Nephron (organoid): ENCODE measurements at regions not wholly inside any gene's neighbourhood (a gene's known extent, or its start where the extent isn't known, plus 50 kb on each side); places are given as distances from the start of the nearest gene placed in this dataset.

Experiments
- H3K27ac Mint-ChIP-seq, 3 experiments: 2 replicates each; pipeline ENCODE4 v1.8.0; 2020; ENCODE audit warnings: mixed read lengths in 3 of 3, mild to moderate bottlenecking in 2 of 3, moderate library complexity in 1 of 3
- H3K27me3 Mint-ChIP-seq: 2 replicates; pipeline ENCODE4 v1.8.0; 2021; ENCODE audit warnings: low read depth, mild to moderate bottlenecking, moderate library complexity, mixed read lengths
- H3K36me3 Mint-ChIP-seq: 2 replicates; pipeline ENCODE4 v1.8.0; 2020; ENCODE audit warnings: low read depth, mixed read lengths
- H3K4me1 Mint-ChIP-seq: 2 replicates; pipeline ENCODE4 v1.8.0; 2020; ENCODE audit warnings: mixed read lengths
- H3K4me3 Mint-ChIP-seq, 3 experiments: 2 replicates each; pipeline ENCODE4 v1.8.0; 2020; ENCODE audit warnings: mild to moderate bottlenecking in 3 of 3, mixed read lengths in 3 of 3, moderate library complexity in 2 of 3
- H3K9me3 Mint-ChIP-seq: 2 replicates; pipeline ENCODE4 v1.8.0; 2020; ENCODE audit warnings: mixed read lengths
- TF ChIP-seq, protein P1 (sequence below), 3 experiments: fragments of 200-600 bp; sonication (generic); IDR thresholded peaks; one replicate each; pipeline ENCODE4 v1.5.0; 2021; ENCODE audit warnings: antibody characterized with exemption in 3 of 3; ENCODE audit not compliant: unreplicated experiment in 3 of 3

- Mint-ChIP-seq H3K27me3 (peaks cover 23% of the 10 kb centered on the region), H3K36me3 (no peaks in the 10 kb centered on the region), H3K4me3 (no peak overlapping the region), H3K9me3 (no peaks in the 10 kb centered on the region), H3K4me1 (no peaks in the 10 kb centered on the region), H3K27ac (no peak overlapping the region)
- TF ChIP-seq, protein P1, sequence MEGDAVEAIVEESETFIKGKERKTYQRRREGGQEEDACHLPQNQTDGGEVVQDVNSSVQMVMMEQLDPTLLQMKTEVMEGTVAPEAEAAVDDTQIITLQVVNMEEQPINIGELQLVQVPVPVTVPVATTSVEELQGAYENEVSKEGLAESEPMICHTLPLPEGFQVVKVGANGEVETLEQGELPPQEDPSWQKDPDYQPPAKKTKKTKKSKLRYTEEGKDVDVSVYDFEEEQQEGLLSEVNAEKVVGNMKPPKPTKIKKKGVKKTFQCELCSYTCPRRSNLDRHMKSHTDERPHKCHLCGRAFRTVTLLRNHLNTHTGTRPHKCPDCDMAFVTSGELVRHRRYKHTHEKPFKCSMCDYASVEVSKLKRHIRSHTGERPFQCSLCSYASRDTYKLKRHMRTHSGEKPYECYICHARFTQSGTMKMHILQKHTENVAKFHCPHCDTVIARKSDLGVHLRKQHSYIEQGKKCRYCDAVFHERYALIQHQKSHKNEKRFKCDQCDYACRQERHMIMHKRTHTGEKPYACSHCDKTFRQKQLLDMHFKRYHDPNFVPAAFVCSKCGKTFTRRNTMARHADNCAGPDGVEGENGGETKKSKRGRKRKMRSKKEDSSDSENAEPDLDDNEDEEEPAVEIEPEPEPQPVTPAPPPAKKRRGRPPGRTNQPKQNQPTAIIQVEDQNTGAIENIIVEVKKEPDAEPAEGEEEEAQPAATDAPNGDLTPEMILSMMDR (IDR thresholded peaks at IDR 0.05; ENCODE audit: unreplicated experiment in 3 of 3): no peak
Observed at GRCh38 chr10:8874972-8875371, 820.5 kb downstream of the GATA3 start.

DNA sequence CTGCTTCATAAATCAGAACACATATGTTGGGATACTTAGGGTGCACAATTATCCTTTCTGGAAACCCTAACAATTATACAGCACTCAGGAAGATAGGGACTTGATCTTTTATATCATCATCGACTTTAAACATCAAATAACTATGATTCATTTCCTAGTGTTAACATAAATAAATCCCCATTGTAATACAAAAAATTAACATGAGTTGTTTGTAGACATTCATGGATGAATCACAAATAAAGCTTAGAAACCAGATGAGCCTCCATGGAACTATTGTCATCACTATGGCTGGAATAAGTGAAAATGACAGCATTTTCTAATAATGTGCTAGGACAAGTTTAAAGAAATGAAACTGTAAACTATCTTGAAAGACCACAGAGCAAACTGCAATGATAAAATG lies 821.7 kb downstream of the GATA3 start:
- no peaks in the 10 kb centered on the region for H3K36me3 Mint-ChIP-seq
- H3K4me1 Mint-ChIP-seq: no peaks in the 10 kb centered on the region
- no peaks in the 10 kb centered on the region for H3K9me3 Mint-ChIP-seq
- TF ChIP-seq, protein P1 (IDR thresholded peaks at IDR 0.05; ENCODE audit: unreplicated experiment in 3 of 3): no peak
- H3K4me3 Mint-ChIP-seq: no peak overlapping the region
- no peak overlapping the region for H3K27ac Mint-ChIP-seq
- peaks cover 23% of the 10 kb centered on the region for H3K27me3 Mint-ChIP-seq

- Mint-ChIP-seq H3K4me3 (no peak overlapping the region), H3K27me3 (no peaks in the 10 kb centered on the region), H3K27ac (no peak overlapping the region), H3K4me1 (no peaks in the 10 kb centered on the region), H3K36me3 (no peaks in the 10 kb centered on the region), H3K9me3 (peaks cover 3% of the 10 kb centered on the region)
- TF ChIP-seq, protein P1 (IDR thresholded peaks at IDR 0.05; ENCODE audit: unreplicated experiment in 3 of 3): no peak
Observed at GRCh38 chr10:8889538-8889937, 835.0 kb downstream of the GATA3 start.

- Mint-ChIP-seq H3K36me3 (no peaks in the 10 kb centered on the region), H3K9me3 (no peaks in the 10 kb centered on the region), H3K27ac (no peak overlapping the region), H3K27me3 (no peaks in the 10 kb centered on the region), H3K4me3 (no peak overlapping the region), H3K4me1 (no peaks in the 10 kb centered on the region)
- TF ChIP-seq, protein P1 (IDR thresholded peaks at IDR 0.05; ENCODE audit: unreplicated experiment in 3 of 3): no peak
Observed at GRCh38 chr10:8893102-8893501, 838.6 kb downstream of the GATA3 start.

- Mint-ChIP-seq H3K4me1 (no peaks in the 10 kb centered on the region), H3K27me3 (no peaks in the 10 kb centered on the region), H3K4me3 (no peak overlapping the region), H3K9me3 (no peaks in the 10 kb centered on the region), H3K27ac (no peak overlapping the region), H3K36me3 (no peaks in the 10 kb centered on the region)
- TF ChIP-seq, protein P1 (IDR thresholded peaks at IDR 0.05; ENCODE audit: unreplicated experiment in 3 of 3): no peak
Observed at GRCh38 chr10:8894148-8894547, 839.7 kb downstream of the GATA3 start.

- Mint-ChIP-seq H3K9me3 (no peaks in the 10 kb centered on the region), H3K4me1 (no peaks in the 10 kb centered on the region), H3K4me3 (no peak overlapping the region), H3K36me3 (no peaks in the 10 kb centered on the region), H3K27ac (no peak overlapping the region), H3K27me3 (no peaks in the 10 kb centered on the region)
- TF ChIP-seq, protein P1 (IDR thresholded peaks at IDR 0.05; ENCODE audit: unreplicated experiment in 3 of 3): no peak
Observed at GRCh38 chr10:8897769-8898168, 843.3 kb downstream of the GATA3 start.
